ENCODE measurements at regions not wholly inside any gene's neighbourhood (a gene's known extent, or its start where the extent isn't known, plus 50 kb on each side); places are given as distances from the start of the nearest gene placed in this dataset.

- no peaks in the 10 kb centered on the region for H3K23me2 ChIP-seq (ENCODE audit: insufficient read length, low read depth, low read length, poor library complexity, severe bottlenecking)
- no peak overlapping the region for H2BK12ac ChIP-seq (ENCODE audit: insufficient read length, low read depth, low read length)
- H2BK120ac ChIP-seq (ENCODE audit: low read depth, low read length, poor library complexity, severe bottlenecking): no peak overlapping the region
- H3K4me3 Mint-ChIP-seq: no peak overlapping the region; a peak in 1 of 5 replicates
- no peak overlapping the region for H4K8ac ChIP-seq (replicated peaks; ENCODE audit: insufficient read length, low read depth, low read length)
- no CpG with 5 or more reads among the region's 15 CpGs for WGBS (ENCODE audit: extremely low coverage, insufficient read length, low lambda C conversion rate)
- no peaks in the 10 kb centered on the region for H3K79me2 ChIP-seq (ENCODE audit: insufficient read depth, low read length)
- H4K5ac ChIP-seq (ENCODE audit: insufficient read length, low read depth, low read length): no peak overlapping the region
- no peak overlapping the region for H3K23ac ChIP-seq (ENCODE audit: insufficient read length, low read depth, low read length)
- H3K9me3 ChIP-seq (ENCODE audit: control insufficient read depth, low read depth, low read length): no peaks in the 10 kb centered on the region
- no peak overlapping the region; a peak in 1 of 7 replicates for H3K27ac Mint-ChIP-seq
- no peak for DNase-seq
- no peaks in the 10 kb centered on the region for H3K27me3 ChIP-seq (ENCODE audit: insufficient read depth, low read length)
- no peak overlapping the region for H4K91ac ChIP-seq (ENCODE audit: insufficient read length, low read depth, low read length)
- TF ChIP-seq CTCF (conservative IDR thresholded peaks at IDR 0.05): no peak
- no peak overlapping the region for H2BK20ac ChIP-seq (ENCODE audit: low read depth, low read length, poor library complexity, severe bottlenecking)
- no peak overlapping the region for H2BK15ac ChIP-seq (ENCODE audit: low read depth, low read length)
- H3K14ac ChIP-seq (ENCODE audit: insufficient read depth, low read length): no peak overlapping the region
- H3K9ac ChIP-seq (ENCODE audit: extremely low read depth, insufficient read length, low read length): no peak overlapping the region
- no peak overlapping the region for H3K4me2 ChIP-seq (ENCODE audit: insufficient read depth, insufficient read length, low read length)
- no peaks in the 10 kb centered on the region for H3K4me1 ChIP-seq (ENCODE audit: insufficient read depth, low read length)
- H2BK5ac ChIP-seq (ENCODE audit: insufficient read length, low read length): no peak overlapping the region
- no peak overlapping the region for H3K4ac ChIP-seq (ENCODE audit: low read depth, low read length)
- H3K56ac ChIP-seq (ENCODE audit: insufficient read length, low read depth, low read length): no peak overlapping the region
- peaks cover 12 to 18% of the 10 kb centered on the region in 2 experiments for H3K4me1 Mint-ChIP-seq
- H4K20me1 ChIP-seq (ENCODE audit: control insufficient read depth, insufficient read depth, insufficient read length): no peaks in the 10 kb centered on the region
- H3T11ph ChIP-seq (ENCODE audit: low read length): no peak overlapping the region
- H3K79me1 ChIP-seq (ENCODE audit: insufficient read depth, low read depth, low read length, poor library complexity, severe bottlenecking): no peaks in the 10 kb centered on the region
- peaks cover 20 to 22% of the 10 kb centered on the region in 2 experiments for H3K9me3 Mint-ChIP-seq
- no peak overlapping the region for H3K27ac ChIP-seq (ENCODE audit: insufficient read length, low read depth, low read length)
- H2AK5ac ChIP-seq (ENCODE audit: insufficient read length, low read length): no peak overlapping the region
- no peak overlapping the region for H2AFZ ChIP-seq (ENCODE audit: low read length)
- H3K27me3 Mint-ChIP-seq (ENCODE audit: low read depth): no peaks in the 10 kb centered on the region
- H3K18ac ChIP-seq (ENCODE audit: insufficient read length, low read depth, low read length): no peak overlapping the region
- peaks cover 13 to 29% (median 20%) of the 10 kb centered on the region in 3 experiments for H3K36me3 Mint-ChIP-seq (ENCODE audit: insufficient read depth in 1 of 3, low read depth in 3 of 3)
These were observed 2704.4 kb downstream of the PCDH9 start for GRCh38 chr13:64525687-64526086.
